Erythroblast (primary cell): ENCODE measurements at regions not wholly inside any gene's neighbourhood (a gene's known extent, or its start where the extent isn't known, plus 50 kb on each side); places are given as distances from the start of the nearest gene placed in this dataset.

Experiments
- GATA1 ChIP-seq: IDR thresholded peaks from 2 replicates; pipeline ENCODE4 v1.6.1; 2011; ENCODE audit warnings: low read depth, mild to moderate bottlenecking, control low read depth, low read length, moderate library complexity
- POLR2A ChIP-seq: IDR thresholded peaks from 2 replicates; pipeline ENCODE4 v1.6.1; 2011; ENCODE audit warnings: mild to moderate bottlenecking, low read length

DNA sequence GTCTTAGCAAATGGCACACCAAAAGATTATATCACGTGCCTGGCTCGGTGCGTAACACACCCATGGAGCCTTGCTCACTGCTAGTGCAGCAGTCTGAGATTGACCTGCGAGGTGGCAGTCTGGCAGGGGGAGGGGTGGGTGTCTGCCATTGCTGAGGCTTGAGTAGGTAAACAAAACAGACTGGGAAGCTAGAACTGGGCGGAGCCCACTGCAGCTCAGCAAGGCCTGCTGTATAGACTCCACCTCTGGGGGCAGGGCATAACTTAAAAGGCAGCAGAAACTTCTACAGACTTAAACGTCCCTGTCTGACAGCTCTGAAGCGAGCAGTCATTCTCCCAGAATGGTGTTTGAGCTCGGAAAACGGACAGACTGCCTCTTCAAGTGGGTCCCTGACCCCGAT lies 55.9 kb upstream of the FSHR start:
- TF ChIP-seq POLR2A (no peak), GATA1 (no peak)
